NCI-H774 (cell line): ENCODE measurements at regions not wholly inside any gene's neighbourhood (a gene's known extent, or its start where the extent isn't known, plus 50 kb on each side); places are given as distances from the start of the nearest gene placed in this dataset.

Experiments
- DNase-seq: peaks from one replicate; lab custom pipeline; 2025; lab: John Stamatoyannopoulos, UW

DNA sequence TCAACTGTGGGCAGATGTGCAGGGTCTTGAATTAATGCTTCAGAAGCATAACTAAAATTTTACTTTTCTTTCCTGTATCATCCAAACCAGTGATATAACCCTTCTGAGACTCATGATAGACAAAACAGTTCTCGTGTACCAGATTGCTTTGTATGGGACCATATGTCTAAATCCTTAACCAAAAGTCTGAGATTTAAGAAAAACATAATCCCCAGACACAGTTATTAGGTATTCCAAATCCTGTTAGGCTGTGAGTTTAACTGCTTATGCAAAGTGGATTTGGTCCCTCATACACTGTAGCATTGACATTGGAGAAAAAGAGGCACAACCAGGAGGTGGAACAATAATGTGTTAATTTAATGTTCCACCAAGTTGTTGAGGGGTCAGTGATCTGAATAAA lies 235.0 kb downstream of the PMAIP1 start:
- no peak for DNase-seq

GRCh38 chr18:60130284-60130683 lies 230.5 kb downstream of the PMAIP1 start:
- DNase-seq = no peak

- DNase-seq = no peak
These were observed 223.2 kb downstream of the PMAIP1 start for GRCh38 chr18:60123031-60123430.

- DNase-seq = no peak
These were observed 222.5 kb downstream of the PMAIP1 start for GRCh38 chr18:60122339-60122738.

- no peak for DNase-seq
These were observed 220.5 kb downstream of the PMAIP1 start for GRCh38 chr18:60120231-60120750.

GRCh38 chr18:60117321-60117720 lies 217.5 kb downstream of the PMAIP1 start:
- no peak for DNase-seq

- DNase-seq = no peak
These were observed 213.6 kb downstream of the PMAIP1 start for GRCh38 chr18:60113396-60113795.

GRCh38 chr18:60112369-60112768 lies 212.6 kb downstream of the PMAIP1 start:
- no peak for DNase-seq

DNA sequence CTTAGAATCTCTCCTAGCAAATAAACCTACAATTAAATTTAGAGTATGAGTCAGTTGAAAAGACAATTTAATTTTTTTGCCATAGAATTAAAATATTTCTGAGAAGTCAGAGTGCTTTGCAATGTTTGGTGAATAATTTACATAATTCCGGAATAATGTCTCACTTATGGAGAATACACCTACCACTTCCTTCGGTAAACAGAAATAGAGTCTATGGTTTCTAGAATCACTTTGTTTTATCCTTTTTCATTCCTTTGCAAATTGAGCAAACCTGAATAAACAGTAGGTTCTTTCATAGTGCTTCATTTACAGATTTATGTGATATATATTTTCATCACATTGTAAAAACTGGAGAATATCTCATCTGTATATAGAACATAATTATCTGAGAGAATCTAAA lies 211.7 kb downstream of the PMAIP1 start:
- no peak for DNase-seq

DNA sequence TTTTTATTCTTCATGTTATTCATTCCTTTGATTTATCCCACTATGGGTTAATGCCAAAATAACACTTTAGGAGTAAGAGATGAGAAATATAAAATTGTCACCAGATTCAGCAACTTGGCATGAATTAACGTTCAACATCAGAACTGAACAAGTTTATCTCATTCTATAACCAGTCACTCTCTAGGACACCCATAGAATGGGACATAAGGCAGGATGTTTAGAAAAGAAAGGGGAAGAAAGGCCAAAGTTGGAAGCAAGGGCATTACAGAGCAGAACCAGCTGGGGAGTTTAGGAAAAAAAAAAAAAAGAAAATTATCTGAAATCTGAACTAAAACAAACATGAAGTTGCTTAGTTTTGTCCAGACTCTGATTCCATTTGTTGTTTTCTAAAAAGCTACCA lies 211.0 kb downstream of the PMAIP1 start:
- DNase-seq = no peak

GRCh38 chr18:60100778-60101177 lies 201.0 kb downstream of the PMAIP1 start:
- DNase-seq = no peak

DNA sequence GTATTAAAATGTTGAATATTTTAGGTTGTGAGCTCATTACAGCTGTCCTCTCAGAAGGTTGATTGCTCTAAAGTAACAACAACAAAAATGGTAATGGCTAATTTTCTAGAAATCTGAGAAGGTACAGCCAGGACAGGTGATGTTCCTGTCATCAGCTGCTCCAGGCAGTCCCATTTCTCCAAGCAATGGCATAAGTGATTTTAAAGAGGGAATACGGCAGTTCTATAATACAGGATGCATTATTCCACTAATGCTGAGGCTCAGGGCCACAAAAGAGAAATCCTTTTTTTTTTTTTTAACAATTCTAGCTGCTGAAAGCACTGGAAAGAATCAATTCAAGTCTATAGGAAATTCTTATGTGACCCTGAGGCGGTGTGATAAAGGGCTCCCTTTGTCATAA lies 199.9 kb downstream of the PMAIP1 start:
- no peak for DNase-seq

- DNase-seq = no peak
These were observed 196.6 kb downstream of the PMAIP1 start for GRCh38 chr18:60096428-60096827.

GRCh38 chr18:60092073-60092472 lies 192.3 kb downstream of the PMAIP1 start:
- no peak for DNase-seq

DNA sequence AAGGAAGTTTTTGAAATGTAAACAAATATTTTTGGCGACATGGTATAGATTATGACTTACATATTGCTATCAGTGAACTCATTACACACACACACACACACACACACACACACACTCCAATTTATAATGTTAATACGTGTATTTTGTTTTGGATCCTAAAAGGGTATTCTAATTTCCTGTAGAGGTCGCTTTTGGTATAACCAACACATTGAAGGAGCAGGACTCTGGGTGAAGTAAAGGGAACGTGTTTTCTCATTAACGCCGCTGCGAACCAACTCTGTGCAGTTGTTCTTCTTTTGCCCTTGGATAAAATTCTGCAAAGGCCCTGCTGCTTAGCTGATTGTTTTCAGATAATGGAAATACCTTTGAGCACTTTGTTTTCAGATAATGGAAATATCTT lies 190.4 kb downstream of the PMAIP1 start:
- no peak for DNase-seq

GRCh38 chr18:60082790-60083189 lies 183.0 kb downstream of the PMAIP1 start:
- DNase-seq = no peak

GRCh38 chr18:60082282-60082681 lies 182.5 kb downstream of the PMAIP1 start:
- DNase-seq = no peak

- DNase-seq = no peak
These were observed 175.7 kb downstream of the PMAIP1 start for GRCh38 chr18:60075477-60075876.

DNA sequence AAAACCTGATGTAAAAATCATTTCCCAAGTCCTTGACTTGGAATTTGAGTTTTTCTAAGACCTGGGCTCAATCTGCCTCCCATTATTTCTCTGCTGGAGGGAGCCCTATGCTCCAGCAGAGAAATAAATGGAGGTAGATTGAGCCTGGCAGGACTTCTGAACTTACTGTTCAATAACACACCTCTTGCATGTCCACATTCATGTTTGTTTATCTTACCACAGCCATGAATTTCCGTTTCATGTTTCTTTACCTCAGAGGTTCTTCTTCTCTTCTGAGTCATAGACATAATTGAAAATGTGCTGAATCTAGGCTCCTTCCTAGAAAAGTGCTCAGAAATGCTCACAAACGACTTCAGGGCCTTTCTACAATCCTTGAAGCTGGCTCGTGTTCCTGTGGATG lies 170.8 kb downstream of the PMAIP1 start:
- DNase-seq = no peak

- DNase-seq = no peak
These were observed 169.3 kb downstream of the PMAIP1 start for GRCh38 chr18:60069145-60069544.

DNA sequence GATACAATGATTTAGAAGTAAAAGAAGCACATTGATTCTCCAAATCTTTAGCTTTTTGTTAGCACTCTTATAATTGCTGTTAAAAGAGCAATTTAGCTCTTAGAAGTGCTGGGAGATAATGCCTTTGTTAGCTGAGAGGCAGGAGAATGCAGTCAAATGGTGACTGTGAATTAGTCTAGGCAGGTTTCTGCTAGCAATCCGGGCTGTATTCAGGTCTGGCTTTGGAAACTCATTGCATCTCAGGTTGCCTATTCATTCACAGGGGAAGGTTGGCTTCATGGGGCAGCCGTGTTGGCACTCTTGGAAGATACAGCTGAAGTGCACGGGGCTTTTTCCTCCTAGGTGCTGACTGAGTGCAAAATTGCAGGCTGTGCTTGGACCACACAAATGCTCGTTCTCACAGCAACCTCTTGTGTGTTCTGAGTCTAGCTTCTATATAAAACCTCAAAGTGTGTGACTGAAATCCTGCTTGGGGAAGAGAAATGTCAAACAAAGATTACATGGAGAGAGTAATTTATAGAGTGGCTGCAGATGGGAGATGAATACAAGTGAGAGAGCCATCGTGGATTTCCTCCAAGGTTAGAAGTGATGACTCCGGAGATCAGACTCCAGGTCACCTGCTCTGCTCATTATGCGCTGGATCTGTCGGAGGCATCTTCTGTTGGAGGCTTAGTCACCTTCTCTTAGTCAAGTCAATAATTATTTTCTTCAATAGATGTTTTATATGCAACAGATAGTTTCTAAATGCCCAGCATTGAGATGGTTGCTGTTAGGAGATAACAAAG lies 167.8 kb downstream of the PMAIP1 start:
- DNase-seq = no peak

- DNase-seq = no peak
These were observed 166.6 kb downstream of the PMAIP1 start for GRCh38 chr18:60066219-60066975.

DNA sequence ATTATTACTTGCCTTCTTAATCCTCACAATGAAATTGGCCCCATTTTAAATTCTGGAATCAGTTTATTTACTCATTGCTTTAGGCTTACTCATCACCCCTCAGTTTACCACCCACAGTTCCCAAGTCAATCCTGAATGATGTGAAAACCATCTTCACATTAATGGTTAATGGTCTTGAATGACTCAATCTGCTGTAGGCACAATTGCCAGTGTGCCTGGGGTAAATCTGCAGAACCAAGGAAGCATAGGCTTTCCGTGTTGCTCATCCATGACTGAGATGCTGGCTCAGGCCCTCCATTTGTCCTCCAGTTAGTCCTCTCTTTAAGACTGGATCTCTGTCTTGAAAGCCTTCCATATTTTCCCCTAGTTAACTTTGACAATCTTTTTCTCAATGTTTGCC lies 164.5 kb downstream of the PMAIP1 start:
- no peak for DNase-seq
